Upper lobe of left lung (tissue), 6 donors: ENCODE measurements at regions not wholly inside any gene's neighbourhood (a gene's known extent, or its start where the extent isn't known, plus 50 kb on each side); places are given as distances from the start of the nearest gene placed in this dataset.
"Not testable (repeated sequence)": the region's sequence is repeated elsewhere in the genome, so short reads cannot be mapped to it uniquely, and the experiment has no call there.

Experiments
- ATAC-seq, 2 donors: fragments of 200-7000 bp; cut with Tn5 transposase; one replicate each; pipeline ENCODE4 v1.9.1; 2022; ENCODE audit warnings: mild to moderate bottlenecking in 2 of 2, moderate library complexity in 2 of 2; ENCODE audit not compliant: low FRiP score in 2 of 2
- DNase-seq, 2 donors: peaks; one replicate each; pipeline ENCODE4 v3.0.0-alpha.2; 2019 to 2020
- H3K27ac ChIP-seq, 4 donors: fragments of 200-600 bp; sonication (generic); one replicate each; pipeline ENCODE4 v1.5.1; 2016 to 2019
- H3K27me3 ChIP-seq, 4 donors: fragments of 200-600 bp; sonication (generic); one replicate each; pipeline ENCODE4 v1.5.1; 2017 to 2019
- H3K36me3 ChIP-seq, 4 donors: fragments of 200-600 bp; sonication (generic); one replicate each; pipeline ENCODE4 v1.5.1; 2016 to 2019
- H3K4me1 ChIP-seq, 4 donors: fragments of 200-600 bp; sonication (generic); one replicate each; pipeline ENCODE4 v1.5.1; 2018 to 2019
- H3K4me3 ChIP-seq, 4 donors: fragments of 200-600 bp; sonication (generic); one replicate each; pipeline ENCODE4 v1.5.1; 2017 to 2019; ENCODE audit warnings: mild to moderate bottlenecking in 2 of 4, moderate library complexity in 1 of 4
- H3K9me3 ChIP-seq, 4 donors: fragments of 200-600 bp; sonication (generic); one replicate each; pipeline ENCODE4 v1.5.1; 2018 to 2019
- EP300 ChIP-seq, 4 donors: sonication (generic); formaldehyde crosslinking; IDR thresholded peaks; one replicate each; pipeline ENCODE4 v1.5.1; 2017; ENCODE audit warnings: antibody characterized with exemption in 4 of 4, control low read depth in 2 of 4
- WGBS, 2 donors: methylation state at CpG; one replicate each; pipeline ENCODE4 v1.1.5; 2017 to 2018; 5-methylcytosine and 5-hydroxymethylcytosine counted together
- donor health status: DM: no; HTN: no; CAD: no; lungs with moderate emphysema.
- donor health status: DM: no; HTN: yes; CAD: no; lungs with severe emphysema.

GRCh38 chr2:87633287-87633963 lies 114.5 kb upstream of the PLGLB2 start:
- ATAC-seq, H3K4me3 ChIP-seq, DNase-seq, H3K9me3 ChIP-seq, H3K36me3 ChIP-seq, H3K27ac ChIP-seq, H3K27me3 ChIP-seq, H3K4me1 ChIP-seq: not testable (repeated sequence)
- WGBS, 2 donors, result 94 to 100% methylated on average over 3 of the region's 3 CpGs

GRCh38 chr2:87634106-87634505 lies 113.8 kb upstream of the PLGLB2 start:
- not testable (repeated sequence) for DNase-seq, H3K36me3 ChIP-seq, H3K27me3 ChIP-seq, ATAC-seq, H3K9me3 ChIP-seq, H3K4me1 ChIP-seq, H3K4me3 ChIP-seq, H3K27ac ChIP-seq
- WGBS, 2 donors, result 89 to 100% methylated on average over 4 to 5 of the region's 7 CpGs

DNA sequence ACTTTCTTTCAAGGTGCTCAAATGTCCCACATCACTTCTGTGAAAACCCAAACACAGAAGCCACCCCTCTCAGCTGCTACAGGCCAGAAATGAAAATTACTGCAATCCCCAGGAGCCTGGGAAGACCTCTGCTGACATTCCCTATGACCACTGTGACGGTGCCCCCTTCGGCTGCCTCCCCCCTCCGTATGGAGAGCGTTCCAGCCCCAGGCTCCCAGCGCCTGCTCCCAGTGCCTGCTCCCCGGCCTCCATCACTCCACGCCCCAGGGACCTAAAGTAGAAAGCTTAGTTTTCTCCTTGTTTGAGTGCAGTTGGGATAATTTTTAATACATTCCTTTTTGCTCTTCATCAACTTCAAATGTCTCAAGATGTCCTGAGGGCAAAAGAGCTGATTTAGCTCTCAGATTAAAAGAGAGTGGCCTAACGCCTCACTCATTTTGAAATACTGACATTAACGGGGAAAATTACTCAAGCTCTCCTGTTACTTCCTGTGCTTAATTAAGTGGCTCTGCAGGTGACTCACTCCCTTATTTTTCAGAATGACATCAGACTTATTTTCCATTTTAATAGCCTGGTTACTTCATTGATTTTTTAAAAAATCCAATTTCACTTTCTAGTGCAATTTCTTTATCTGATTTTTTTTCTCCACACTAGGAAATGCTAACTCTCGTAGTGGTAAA lies 112.8 kb upstream of the PLGLB2 start:
- not testable (repeated sequence) for H3K4me3 ChIP-seq, H3K4me1 ChIP-seq, H3K36me3 ChIP-seq, H3K9me3 ChIP-seq, H3K27me3 ChIP-seq, H3K27ac ChIP-seq
- 70 to 92% methylated on average over 8 of the region's 10 CpGs for WGBS, 2 donors
- DNase-seq (peak in 1 of 2 donors; percentile 44), ATAC-seq (peak in 1 of 2 donors; percentile 30)

DNA sequence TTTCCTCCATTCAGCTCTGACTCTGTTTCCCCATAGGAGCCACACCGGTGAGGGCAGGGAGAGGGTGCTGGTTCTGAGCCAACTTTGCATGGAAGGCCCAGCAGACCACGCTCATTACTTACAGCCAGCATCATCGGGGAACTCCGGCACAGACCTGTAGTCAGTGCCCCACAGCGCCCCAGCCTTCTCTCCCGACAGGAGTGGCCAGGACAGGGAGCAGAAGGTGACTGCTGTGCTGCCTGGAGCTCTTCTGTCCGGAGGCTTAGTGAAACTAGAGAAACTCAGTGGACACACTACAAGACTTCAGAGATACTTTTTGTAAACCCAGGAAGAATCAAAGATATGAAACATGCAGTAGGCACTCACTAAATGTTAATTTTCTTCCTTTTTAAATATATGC lies 111.6 kb upstream of the PLGLB2 start:
- WGBS, 2 donors, result 94 to 95% methylated on average over 2 to 7 of the region's 7 CpGs
- not testable (repeated sequence) for H3K27ac ChIP-seq, H3K36me3 ChIP-seq

DNA sequence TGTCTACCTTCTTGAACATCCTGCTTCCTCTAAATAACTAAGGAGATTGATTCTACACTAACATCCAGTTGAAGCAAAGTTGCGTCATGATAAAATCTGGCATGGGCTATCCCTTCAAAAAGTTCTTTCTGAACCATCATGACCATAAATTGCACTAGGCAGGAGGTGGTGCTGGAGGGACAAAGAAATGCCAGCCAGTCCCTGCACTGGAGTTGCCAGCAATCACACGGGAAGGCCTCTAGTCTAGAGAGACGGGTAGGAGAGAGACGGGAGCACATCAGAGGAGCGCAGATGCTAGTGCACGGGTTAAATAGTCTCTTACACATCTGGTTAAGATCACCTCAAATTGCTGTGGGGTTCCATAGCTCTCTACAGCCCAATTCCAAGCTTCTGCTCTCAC lies 111.2 kb upstream of the PLGLB2 start:
- not testable (repeated sequence) for H3K4me3 ChIP-seq, H3K27me3 ChIP-seq, H3K27ac ChIP-seq, DNase-seq, ATAC-seq, H3K9me3 ChIP-seq, H3K36me3 ChIP-seq, H3K4me1 ChIP-seq
- WGBS, 2 donors, result 94 to 97% methylated on average over 3 to 5 of the region's 6 CpGs

More for the DNA sequence above, 111.6 kb upstream of the PLGLB2 start:
- H3K27me3 ChIP-seq, H3K4me3 ChIP-seq, H3K9me3 ChIP-seq, H3K4me1 ChIP-seq, ATAC-seq, DNase-seq: not testable (repeated sequence)

DNA sequence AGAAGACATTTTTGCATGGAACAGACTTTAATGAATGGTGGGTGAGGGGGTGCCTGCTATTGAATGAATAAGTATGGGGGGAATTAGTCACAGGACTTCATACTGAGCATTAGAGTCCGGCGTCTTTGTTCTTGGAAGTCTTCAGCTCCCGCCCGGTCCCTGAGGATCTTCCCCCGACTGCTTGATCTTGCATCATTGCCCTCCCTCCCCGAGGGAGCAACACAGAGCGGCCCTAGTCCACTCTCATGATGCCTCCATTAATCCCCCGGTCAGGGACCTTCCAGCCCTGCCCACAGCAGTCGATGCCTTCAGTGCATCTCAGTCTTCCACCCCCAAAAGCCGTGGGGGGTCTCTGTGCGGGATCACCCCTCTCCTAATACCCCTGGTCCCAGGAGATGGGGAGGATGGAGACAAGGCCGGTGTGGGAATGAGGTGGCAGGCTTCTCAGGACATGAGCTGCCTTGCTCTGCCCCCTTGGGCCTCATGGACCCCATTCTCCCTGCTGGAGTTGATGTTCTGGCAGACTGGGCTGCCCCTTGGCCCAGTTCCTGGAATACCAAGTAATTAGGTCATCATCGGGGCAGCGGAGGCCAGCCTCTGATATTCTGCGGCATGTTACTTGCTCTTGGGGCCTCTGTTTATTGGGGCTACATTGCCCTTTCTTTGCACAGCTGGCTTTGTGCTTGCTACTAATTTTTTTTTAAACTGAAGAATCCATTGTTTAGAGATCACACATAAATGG lies 110.5 kb upstream of the PLGLB2 start:
- H3K4me3 ChIP-seq, H3K4me1 ChIP-seq, H3K27ac ChIP-seq, H3K27me3 ChIP-seq, H3K36me3 ChIP-seq, H3K9me3 ChIP-seq: not testable (repeated sequence)
- ATAC-seq (peak in 1 of 2 donors; percentile 59), DNase-seq (peak in 1 of 2 donors; percentile 24)
- 74 to 81% methylated on average over 5 to 15 of the region's 15 CpGs for WGBS, 2 donors

GRCh38 chr2:87638114-87638807 lies 109.6 kb upstream of the PLGLB2 start:
- ATAC-seq, H3K36me3 ChIP-seq, H3K4me3 ChIP-seq, H3K9me3 ChIP-seq, H3K27me3 ChIP-seq, H3K4me1 ChIP-seq: not testable (repeated sequence)
- peak in 1 of 2 donors; percentile 22 for DNase-seq
- WGBS, 2 donors, result 52 to 65% methylated on average over 7 to 10 of the region's 10 CpGs
- peak in 1 of 4 donors; percentile 10 for TF ChIP-seq EP300 (IDR thresholded peaks at IDR 0.05)
- peak overlapping the region in 1 of 4 donors; percentile 40 for H3K27ac ChIP-seq

GRCh38 chr2:87638872-87639271 lies 109.0 kb upstream of the PLGLB2 start:
- H3K9me3 ChIP-seq, H3K4me1 ChIP-seq, H3K4me3 ChIP-seq, H3K27me3 ChIP-seq, ATAC-seq, H3K36me3 ChIP-seq, DNase-seq, H3K27ac ChIP-seq: not testable (repeated sequence)
- 100% methylated on average over 1 of the region's 7 CpGs; no CpG with 5 or more reads in 1 of the 2 donors for WGBS, 2 donors

DNA sequence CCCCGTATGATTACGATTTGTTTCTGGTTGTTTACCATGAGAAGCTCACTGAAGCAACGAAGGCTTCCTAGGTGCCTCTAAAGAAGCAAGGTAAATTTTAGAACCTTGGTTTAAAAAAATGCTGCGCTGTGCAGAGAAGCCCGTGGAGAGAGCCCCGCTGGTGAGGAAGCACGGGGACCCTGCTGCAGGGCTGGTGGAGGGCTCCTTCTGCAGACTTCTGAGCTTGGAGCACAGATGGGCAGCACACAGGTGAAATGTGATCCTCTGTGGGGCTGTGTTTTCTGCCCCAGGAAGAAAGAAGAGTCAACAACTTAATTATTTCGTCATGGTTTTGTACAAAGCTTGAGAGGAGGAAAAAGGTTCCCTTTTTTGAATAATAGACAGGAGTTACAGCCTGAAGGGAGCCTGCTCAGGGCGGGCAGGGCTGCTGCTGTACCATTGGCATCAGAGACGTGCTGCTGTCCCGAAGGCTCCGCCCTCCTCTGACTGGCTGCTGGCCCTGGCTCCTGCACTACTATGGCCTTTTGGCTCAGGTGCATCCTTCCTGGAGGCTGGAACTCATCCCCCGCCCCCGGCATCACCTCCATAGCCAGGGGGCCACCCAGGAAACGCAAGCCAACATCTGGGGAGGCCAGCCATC lies 108.0 kb upstream of the PLGLB2 start:
- H3K27me3 ChIP-seq, H3K27ac ChIP-seq, H3K4me1 ChIP-seq, H3K36me3 ChIP-seq, ATAC-seq, H3K9me3 ChIP-seq, H3K4me3 ChIP-seq: not testable (repeated sequence)
- peak in 1 of 2 donors; percentile 29 for DNase-seq
- WGBS, 2 donors, result 62 to 83% methylated on average over 4 to 9 of the region's 15 CpGs

DNA sequence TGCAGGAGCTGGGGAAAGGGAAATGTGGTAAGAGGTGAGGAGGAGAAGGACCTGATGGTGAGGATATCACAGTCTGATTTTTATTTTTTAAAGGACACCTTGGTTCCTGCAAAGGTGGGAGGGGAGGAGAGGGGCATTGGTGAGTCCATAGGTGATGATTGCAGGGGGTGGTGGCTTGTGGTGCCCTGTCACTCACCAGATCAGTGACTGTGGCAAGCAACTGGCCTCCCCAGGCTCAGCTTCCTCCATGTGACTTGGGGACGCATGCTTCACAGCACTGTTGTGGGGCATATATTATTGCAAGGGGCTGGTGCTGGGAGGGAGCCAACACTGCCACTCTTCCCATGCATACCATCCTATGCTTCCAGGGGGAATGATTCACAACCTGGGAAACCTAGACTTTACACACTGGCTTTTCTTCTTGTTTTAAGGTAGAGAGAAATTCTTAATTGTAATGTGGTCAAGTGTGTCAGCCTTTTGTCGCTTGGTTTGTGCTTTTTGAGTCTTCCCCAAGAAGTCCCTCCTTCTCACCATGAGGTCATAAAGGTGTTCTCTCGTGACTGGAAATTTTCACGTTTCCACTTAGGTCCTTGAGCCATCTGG lies 106.8 kb upstream of the PLGLB2 start:
- WGBS, 2 donors, result 82 to 95% methylated on average over 4 of the region's 4 CpGs
- H3K27me3 ChIP-seq, DNase-seq, ATAC-seq, H3K9me3 ChIP-seq, H3K27ac ChIP-seq, H3K4me1 ChIP-seq, H3K36me3 ChIP-seq, H3K4me3 ChIP-seq: not testable (repeated sequence)

DNA sequence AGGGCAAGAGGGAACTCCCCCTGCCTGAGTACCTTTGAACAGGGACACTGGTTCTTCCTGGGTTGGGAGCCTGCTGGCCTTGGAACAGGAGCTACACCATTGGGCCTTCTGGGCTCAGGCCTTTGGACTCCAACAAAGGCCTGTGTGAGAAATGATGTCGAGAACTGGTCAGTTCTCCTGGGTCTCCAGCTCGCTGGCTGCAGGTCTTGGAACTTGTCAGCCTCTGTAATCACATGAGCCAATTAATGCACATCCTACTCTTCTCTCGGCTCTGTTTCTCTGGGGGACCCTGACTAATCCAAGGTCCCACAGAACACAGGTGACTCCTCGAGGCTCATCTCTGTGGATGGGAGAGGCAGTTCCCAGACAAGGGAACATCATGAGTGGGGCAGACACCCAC lies 104.7 kb upstream of the PLGLB2 start:
- 80 to 90% methylated on average over 1 to 2 of the region's 4 CpGs for WGBS, 2 donors
- H3K27ac ChIP-seq, H3K4me1 ChIP-seq, ATAC-seq, H3K9me3 ChIP-seq, H3K36me3 ChIP-seq, DNase-seq, H3K4me3 ChIP-seq, H3K27me3 ChIP-seq: not testable (repeated sequence)
